OCI-LY7 (cell line): ENCODE measurements at regions not wholly inside any gene's neighbourhood (a gene's known extent, or its start where the extent isn't known, plus 50 kb on each side); places are given as distances from the start of the nearest gene placed in this dataset.

Experiments
- EZH2phosphoT487 ChIP-seq: fragments of 200-600 bp; sonication (generic); IDR thresholded peaks from 2 replicates; pipeline ENCODE4 v1.6.1; 2018; ENCODE audit warnings: low read depth, borderline replicate concordance, mild to moderate bottlenecking, mixed run types, antibody characterized with exemption, low read length, moderate library complexity, mixed read lengths
- TF ChIP-seq, protein P1 (sequence below): fragments of 200-600 bp; sonication (generic); conservative IDR thresholded peaks from 2 replicates; pipeline ENCODE4 v1.5.1; 2014; ENCODE audit warnings: mild to moderate bottlenecking, antibody characterized with exemption, low read length, moderate library complexity, mixed read lengths

DNA sequence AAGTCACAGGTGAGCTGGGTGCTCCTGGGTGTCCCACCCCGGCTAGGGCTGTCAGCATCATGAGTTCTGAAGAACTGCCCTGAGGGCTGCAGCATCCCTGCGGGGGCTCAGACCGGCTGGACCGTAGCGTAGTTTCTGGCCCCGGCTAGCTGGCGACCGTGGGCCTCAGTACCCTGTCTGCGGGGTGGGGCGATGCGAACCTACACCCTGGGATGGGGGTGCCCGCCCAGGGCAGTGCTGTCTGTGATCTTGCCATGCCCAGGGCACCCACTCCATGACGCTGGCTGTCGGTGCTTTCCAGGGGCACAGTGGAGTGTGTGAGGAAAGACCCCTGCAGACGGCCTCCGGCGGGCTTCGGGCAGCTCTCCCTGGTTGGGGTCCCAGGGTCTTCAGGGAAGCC is 66.5 kb upstream of the IRX4 start:
- no peak for TF ChIP-seq EZH2phosphoT487
- TF ChIP-seq, protein P1, sequence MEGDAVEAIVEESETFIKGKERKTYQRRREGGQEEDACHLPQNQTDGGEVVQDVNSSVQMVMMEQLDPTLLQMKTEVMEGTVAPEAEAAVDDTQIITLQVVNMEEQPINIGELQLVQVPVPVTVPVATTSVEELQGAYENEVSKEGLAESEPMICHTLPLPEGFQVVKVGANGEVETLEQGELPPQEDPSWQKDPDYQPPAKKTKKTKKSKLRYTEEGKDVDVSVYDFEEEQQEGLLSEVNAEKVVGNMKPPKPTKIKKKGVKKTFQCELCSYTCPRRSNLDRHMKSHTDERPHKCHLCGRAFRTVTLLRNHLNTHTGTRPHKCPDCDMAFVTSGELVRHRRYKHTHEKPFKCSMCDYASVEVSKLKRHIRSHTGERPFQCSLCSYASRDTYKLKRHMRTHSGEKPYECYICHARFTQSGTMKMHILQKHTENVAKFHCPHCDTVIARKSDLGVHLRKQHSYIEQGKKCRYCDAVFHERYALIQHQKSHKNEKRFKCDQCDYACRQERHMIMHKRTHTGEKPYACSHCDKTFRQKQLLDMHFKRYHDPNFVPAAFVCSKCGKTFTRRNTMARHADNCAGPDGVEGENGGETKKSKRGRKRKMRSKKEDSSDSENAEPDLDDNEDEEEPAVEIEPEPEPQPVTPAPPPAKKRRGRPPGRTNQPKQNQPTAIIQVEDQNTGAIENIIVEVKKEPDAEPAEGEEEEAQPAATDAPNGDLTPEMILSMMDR = no peak
